Urinary bladder (tissue), 3 donors: ENCODE measurements at regions not wholly inside any gene's neighbourhood (a gene's known extent, or its start where the extent isn't known, plus 50 kb on each side); places are given as distances from the start of the nearest gene placed in this dataset.

Source experiments
- DNase-seq: peaks from one replicate; pipeline ENCODE4 v3.0.0-alpha.2; 2015; ENCODE audit errors: extremely low spot score
- H3K27ac ChIP-seq: one replicate; pipeline ENCODE4 v1.5.1; 2013; ENCODE audit warnings: low read depth, mild to moderate bottlenecking, moderate library complexity
- H3K36me3 ChIP-seq: one replicate; pipeline ENCODE4 v1.6.1; 2013; ENCODE audit warnings: mild to moderate bottlenecking, moderate library complexity; ENCODE audit not compliant: insufficient read depth
- H3K4me1 ChIP-seq: one replicate; pipeline ENCODE4 v1.6.1; 2013; ENCODE audit warnings: mild to moderate bottlenecking, moderate library complexity; ENCODE audit not compliant: insufficient read depth
- H3K4me3 ChIP-seq: one replicate; pipeline ENCODE4 v1.5.1; 2013; ENCODE audit warnings: low read depth, low read length
- WGBS: extraction: QIAGEN DNeasy Blood & Tissue Kit; methylation state at CpG from one replicate; pipeline ENCODE4 v1.1.7; 2013; 5-methylcytosine and 5-hydroxymethylcytosine counted together
- donor health status: healthy with polysubstance abuse.
- donor health status: healthy.

DNA sequence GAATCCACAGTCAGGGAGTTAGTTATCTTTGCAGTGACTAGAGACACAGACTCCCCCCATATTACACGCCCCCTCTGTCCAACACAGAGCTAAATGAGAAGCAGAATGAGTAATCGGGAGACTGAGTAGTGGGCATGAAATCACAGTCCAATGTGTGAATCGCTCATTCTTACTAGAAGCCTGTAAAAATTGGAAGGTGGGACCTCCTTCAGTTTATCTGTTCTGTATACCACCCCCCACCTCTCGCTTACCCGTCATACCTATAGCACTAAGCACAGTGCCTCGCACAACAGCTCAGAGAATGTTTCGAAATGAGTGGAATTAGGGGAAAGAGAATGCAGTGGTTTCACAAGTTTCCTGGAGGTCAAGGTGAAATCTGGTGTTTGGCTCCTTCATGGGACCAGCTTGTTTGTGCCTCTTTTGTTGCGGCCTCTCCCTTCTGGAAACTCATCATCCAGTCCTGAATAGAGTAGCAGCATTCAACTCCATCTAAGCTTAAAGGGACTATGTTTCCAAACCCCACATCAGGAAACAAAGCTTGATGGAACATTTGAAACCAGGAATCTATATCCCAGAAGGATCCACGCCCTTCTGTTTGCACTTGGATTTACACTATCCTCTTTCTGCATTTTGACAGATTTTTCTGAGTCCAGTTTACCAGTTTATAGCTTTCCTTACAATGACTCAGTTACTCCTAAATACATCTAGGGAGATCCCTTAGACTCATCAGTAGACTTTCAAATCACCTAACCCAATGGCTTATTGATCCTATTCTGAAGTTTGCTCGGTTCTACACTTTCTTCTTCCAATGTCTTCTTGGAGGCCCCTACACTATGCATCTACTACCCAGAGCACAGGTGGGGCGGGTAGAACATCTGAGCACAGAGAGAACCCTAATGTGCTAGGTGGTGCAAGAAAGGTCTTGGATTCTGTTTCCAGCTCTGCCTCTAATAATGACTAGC, 59.2 kb upstream of the PIM1 start:
- H3K4me3 ChIP-seq, result no peak overlapping the region
- no peaks in the 10 kb centered on the region for H3K36me3 ChIP-seq
- no peaks in the 10 kb centered on the region for H3K4me1 ChIP-seq
- 71% methylated on average over 11 of the region's 11 CpGs for WGBS
- peak overlapping the region; percentile 48 for H3K27ac ChIP-seq
- no peak for DNase-seq

DNA sequence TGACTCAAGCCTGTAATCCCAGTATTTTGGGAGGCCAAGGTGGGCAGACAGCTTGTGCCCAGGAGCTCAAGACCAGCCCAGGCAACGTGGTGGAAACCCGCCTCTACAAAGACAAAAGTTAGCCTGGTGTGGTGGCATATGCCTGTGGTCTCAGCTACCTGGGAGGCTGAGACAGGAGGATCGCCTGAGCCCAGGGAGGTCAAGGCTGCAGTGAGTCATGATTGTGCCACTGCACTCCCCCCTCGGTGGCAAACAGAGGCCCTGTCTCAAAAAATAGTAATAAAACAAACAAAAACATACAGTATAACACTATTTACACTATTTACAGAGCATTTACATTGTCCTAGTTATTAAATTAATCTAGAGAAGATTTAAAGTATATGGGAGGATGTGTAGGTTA, 56.0 kb upstream of the PIM1 start:
- DNase-seq, result no peak
- H3K4me1 ChIP-seq, result no peaks in the 10 kb centered on the region
- H3K27ac ChIP-seq, result no peak overlapping the region
- H3K36me3 ChIP-seq, result no peaks in the 10 kb centered on the region
- WGBS, result 92% methylated on average over 4 of the region's 4 CpGs
- H3K4me3 ChIP-seq, result no peak overlapping the region

DNA sequence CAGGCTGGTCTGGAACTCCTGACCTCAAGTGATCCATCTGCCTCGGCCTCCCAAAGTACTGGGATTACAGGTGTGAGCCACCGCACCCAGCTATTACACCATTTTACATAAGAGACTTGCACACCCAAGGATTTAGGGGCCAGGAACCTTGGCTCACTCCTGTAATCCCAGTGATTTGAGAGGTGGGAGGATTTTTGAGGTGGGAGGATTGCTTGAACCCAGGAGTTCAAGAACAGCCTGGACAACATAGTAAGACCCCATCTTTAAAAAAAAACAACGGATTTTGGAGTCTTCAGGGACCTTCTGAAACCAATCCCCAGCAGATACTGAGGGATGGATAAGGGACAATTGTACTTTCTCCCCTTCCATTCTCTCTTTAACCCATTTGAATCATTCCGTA, 55.3 kb upstream of the PIM1 start:
- Histone ChIP-seq H3K4me3 (no peak overlapping the region), H3K36me3 (no peaks in the 10 kb centered on the region), H3K4me1 (no peaks in the 10 kb centered on the region), H3K27ac (no peak overlapping the region)
- DNase-seq, result no peak
- WGBS, result 96% methylated on average over 4 of the region's 4 CpGs

DNA sequence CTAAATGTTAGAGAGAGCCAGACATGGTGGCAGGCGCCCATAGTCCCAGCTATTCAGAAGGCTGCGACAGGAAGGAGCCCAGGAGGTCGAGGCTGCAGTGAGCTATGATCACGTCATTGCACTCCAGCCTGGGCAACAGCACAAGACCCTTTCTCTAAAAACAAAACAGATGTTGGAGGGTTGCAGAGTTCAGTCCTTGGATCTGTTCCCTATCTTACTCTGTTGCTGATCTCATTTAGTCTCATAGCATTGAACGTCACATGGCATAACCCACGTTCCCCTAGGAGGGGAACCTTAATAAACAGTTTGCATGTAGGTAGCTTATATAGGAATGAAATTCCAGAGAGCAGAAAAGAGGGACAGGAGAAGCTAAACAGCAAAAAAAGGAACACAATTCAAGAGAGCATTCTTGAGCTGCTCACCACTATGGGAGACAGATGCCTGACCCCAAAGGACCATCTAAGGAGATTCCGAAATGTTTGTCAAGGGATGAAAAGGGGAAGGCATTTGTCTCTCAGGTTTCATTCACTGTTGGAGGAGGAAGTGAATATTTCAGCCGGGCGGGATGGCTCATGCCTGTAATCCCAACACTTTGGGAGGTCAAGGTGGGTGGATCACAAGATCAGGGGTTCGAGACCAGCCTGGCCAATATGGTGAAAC, 54.6 kb upstream of the PIM1 start:
- H3K4me1 ChIP-seq, result no peaks in the 10 kb centered on the region
- H3K27ac ChIP-seq, result no peak overlapping the region
- no peaks in the 10 kb centered on the region for H3K36me3 ChIP-seq
- no peak overlapping the region for H3K4me3 ChIP-seq
- DNase-seq, result no peak
- 58% methylated on average over 10 of the region's 10 CpGs for WGBS

DNA sequence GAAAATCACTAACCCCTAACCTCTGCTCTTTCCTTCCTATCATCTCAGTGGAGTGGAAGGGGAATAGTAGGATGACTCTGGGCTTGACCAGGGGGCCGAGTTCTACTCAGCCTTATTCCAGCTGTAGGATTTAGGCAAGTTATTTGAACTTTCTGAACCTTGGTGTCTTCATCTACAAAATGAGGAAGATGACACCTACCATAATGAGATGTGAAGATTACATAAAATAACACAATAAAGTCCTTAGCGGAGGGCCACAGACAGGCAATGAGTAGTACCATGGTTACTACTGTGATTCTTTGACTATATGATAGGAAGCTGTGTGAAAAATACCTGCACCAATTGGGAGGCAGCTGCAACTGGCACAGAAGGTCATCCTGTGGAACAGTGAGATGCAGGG, 53.6 kb upstream of the PIM1 start:
- H3K27ac ChIP-seq, result no peak overlapping the region
- no peak for DNase-seq
- 100% methylated on average over 2 of the region's 2 CpGs for WGBS
- H3K4me3 ChIP-seq, result no peak overlapping the region
- no peaks in the 10 kb centered on the region for H3K36me3 ChIP-seq
- H3K4me1 ChIP-seq, result no peaks in the 10 kb centered on the region

DNA sequence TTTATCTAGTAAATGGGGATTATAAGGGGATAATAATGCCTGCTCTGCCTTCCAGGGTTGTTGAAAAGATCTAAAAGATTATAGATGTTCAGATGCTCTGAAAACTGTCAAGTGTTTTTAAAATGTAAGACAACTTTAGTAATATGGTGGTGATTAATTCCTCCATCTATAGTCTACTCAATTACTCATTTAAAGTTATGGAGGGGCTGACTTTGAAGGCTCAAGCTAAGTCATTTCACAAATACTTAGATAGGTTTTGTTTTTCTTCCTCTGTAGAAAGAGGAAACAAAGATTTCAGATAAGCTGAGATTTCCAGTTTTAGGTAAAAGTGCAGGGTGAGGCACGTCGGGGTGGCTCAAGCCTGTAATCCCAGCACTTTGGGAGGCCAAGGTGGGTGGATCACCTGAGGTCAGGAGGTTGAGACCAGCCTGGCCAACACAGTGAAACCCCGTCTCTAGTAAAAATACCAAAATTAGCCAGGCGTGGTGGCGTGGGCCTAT, 50.5 kb upstream of the PIM1 start:
- Histone ChIP-seq H3K4me1 (no peaks in the 10 kb centered on the region), H3K36me3 (no peaks in the 10 kb centered on the region), H3K4me3 (no peak overlapping the region), H3K27ac (no peak overlapping the region)
- no peak for DNase-seq
- 82% methylated on average over 5 of the region's 5 CpGs for WGBS
